ENCODE measurements at regions not wholly inside any gene's neighbourhood (a gene's known extent, or its start where the extent isn't known, plus 50 kb on each side); places are given as distances from the start of the nearest gene placed in this dataset.
"Not testable (repeated sequence)": the region's sequence is repeated elsewhere in the genome, so short reads cannot be mapped to it uniquely, and the experiment has no call there.

GRCh38 chr1:83343767-83344166, 655.2 kb downstream of the TTLL7 start:
- not testable (repeated sequence) for H3K4me1 Mint-ChIP-seq (ENCODE audit: unreplicated experiment); DNase-seq (ENCODE audit: extremely low spot score, unreplicated experiment); H3K27ac Mint-ChIP-seq (ENCODE audit: unreplicated experiment); H3K4me3 Mint-ChIP-seq (ENCODE audit: unreplicated experiment); H3K36me3 Mint-ChIP-seq (ENCODE audit: unreplicated experiment); H3K9me3 Mint-ChIP-seq (ENCODE audit: unreplicated experiment); H3K27me3 Mint-ChIP-seq (ENCODE audit: unreplicated experiment)
- peak; percentile 28 for TF ChIP-seq CTCF (IDR thresholded peaks at IDR 0.05)

- H3K27me3 Mint-ChIP-seq (ENCODE audit: unreplicated experiment); H3K9me3 Mint-ChIP-seq (ENCODE audit: unreplicated experiment); H3K4me3 Mint-ChIP-seq (ENCODE audit: unreplicated experiment); H3K4me1 Mint-ChIP-seq (ENCODE audit: unreplicated experiment); H3K36me3 Mint-ChIP-seq (ENCODE audit: unreplicated experiment); H3K27ac Mint-ChIP-seq (ENCODE audit: unreplicated experiment); DNase-seq (ENCODE audit: extremely low spot score, unreplicated experiment): not testable (repeated sequence)
Observed at GRCh38 chr1:83342995-83343394, 655.9 kb downstream of the TTLL7 start.

- not testable (repeated sequence) for H3K27ac Mint-ChIP-seq (ENCODE audit: unreplicated experiment); H3K4me1 Mint-ChIP-seq (ENCODE audit: unreplicated experiment); H3K4me3 Mint-ChIP-seq (ENCODE audit: unreplicated experiment); DNase-seq (ENCODE audit: extremely low spot score, unreplicated experiment); H3K27me3 Mint-ChIP-seq (ENCODE audit: unreplicated experiment); H3K36me3 Mint-ChIP-seq (ENCODE audit: unreplicated experiment); H3K9me3 Mint-ChIP-seq (ENCODE audit: unreplicated experiment)
Observed at GRCh38 chr1:83332308-83332707, 666.6 kb downstream of the TTLL7 start.

- TF ChIP-seq CTCF (IDR thresholded peaks at IDR 0.05): no peak
- H3K4me1 Mint-ChIP-seq (ENCODE audit: unreplicated experiment): no peaks in the 10 kb centered on the region
- no peak overlapping the region for H3K27ac Mint-ChIP-seq (ENCODE audit: unreplicated experiment)
- no peaks in the 10 kb centered on the region for H3K36me3 Mint-ChIP-seq (ENCODE audit: unreplicated experiment)
- no peak overlapping the region for H3K4me3 Mint-ChIP-seq (ENCODE audit: unreplicated experiment)
- H3K27me3 Mint-ChIP-seq (ENCODE audit: unreplicated experiment): no peaks in the 10 kb centered on the region
- no peak for DNase-seq (ENCODE audit: extremely low spot score, unreplicated experiment)
- peaks cover 3% of the 10 kb centered on the region for H3K9me3 Mint-ChIP-seq (ENCODE audit: unreplicated experiment)
Observed at GRCh38 chr1:83318366-83318765, 680.6 kb downstream of the TTLL7 start.

- H3K27me3 Mint-ChIP-seq (ENCODE audit: unreplicated experiment); H3K36me3 Mint-ChIP-seq (ENCODE audit: unreplicated experiment): not testable (repeated sequence)
Observed at GRCh38 chr1:83315446-83315845, 683.5 kb downstream of the TTLL7 start.

GRCh38 chr1:83310161-83310560, 688.8 kb downstream of the TTLL7 start:
- H3K4me1 Mint-ChIP-seq (ENCODE audit: unreplicated experiment); H3K36me3 Mint-ChIP-seq (ENCODE audit: unreplicated experiment); H3K27ac Mint-ChIP-seq (ENCODE audit: unreplicated experiment); H3K27me3 Mint-ChIP-seq (ENCODE audit: unreplicated experiment); H3K4me3 Mint-ChIP-seq (ENCODE audit: unreplicated experiment); H3K9me3 Mint-ChIP-seq (ENCODE audit: unreplicated experiment); DNase-seq (ENCODE audit: extremely low spot score, unreplicated experiment): not testable (repeated sequence)

More at GRCh38 chr1:83315446-83315845, 683.5 kb downstream of the TTLL7 start:
- not testable (repeated sequence) for H3K27ac Mint-ChIP-seq (ENCODE audit: unreplicated experiment); H3K9me3 Mint-ChIP-seq (ENCODE audit: unreplicated experiment); DNase-seq (ENCODE audit: extremely low spot score, unreplicated experiment); H3K4me1 Mint-ChIP-seq (ENCODE audit: unreplicated experiment); H3K4me3 Mint-ChIP-seq (ENCODE audit: unreplicated experiment)

- not testable (repeated sequence) for H3K4me1 Mint-ChIP-seq (ENCODE audit: unreplicated experiment); H3K27me3 Mint-ChIP-seq (ENCODE audit: unreplicated experiment); H3K36me3 Mint-ChIP-seq (ENCODE audit: unreplicated experiment); H3K4me3 Mint-ChIP-seq (ENCODE audit: unreplicated experiment); DNase-seq (ENCODE audit: extremely low spot score, unreplicated experiment); H3K27ac Mint-ChIP-seq (ENCODE audit: unreplicated experiment); H3K9me3 Mint-ChIP-seq (ENCODE audit: unreplicated experiment)
Observed at GRCh38 chr1:83309035-83309434, 689.9 kb downstream of the TTLL7 start.

- not testable (repeated sequence) for H3K27ac Mint-ChIP-seq (ENCODE audit: unreplicated experiment)
Observed at GRCh38 chr1:83306811-83307210, 692.1 kb downstream of the TTLL7 start.

GRCh38 chr1:83295594-83295993, 703.3 kb downstream of the TTLL7 start:
- H3K4me1 Mint-ChIP-seq (ENCODE audit: unreplicated experiment); H3K36me3 Mint-ChIP-seq (ENCODE audit: unreplicated experiment); H3K9me3 Mint-ChIP-seq (ENCODE audit: unreplicated experiment): not testable (repeated sequence)

More at GRCh38 chr1:83306811-83307210, 692.1 kb downstream of the TTLL7 start:
- DNase-seq (ENCODE audit: extremely low spot score, unreplicated experiment); H3K4me1 Mint-ChIP-seq (ENCODE audit: unreplicated experiment); H3K27me3 Mint-ChIP-seq (ENCODE audit: unreplicated experiment); H3K4me3 Mint-ChIP-seq (ENCODE audit: unreplicated experiment); H3K36me3 Mint-ChIP-seq (ENCODE audit: unreplicated experiment): not testable (repeated sequence)
- H3K9me3 Mint-ChIP-seq (ENCODE audit: unreplicated experiment): peaks cover 10% of the 10 kb centered on the region

GRCh38 chr1:83287391-83287790, 711.5 kb downstream of the TTLL7 start:
- not testable (repeated sequence) for H3K9me3 Mint-ChIP-seq (ENCODE audit: unreplicated experiment); H3K27me3 Mint-ChIP-seq (ENCODE audit: unreplicated experiment); DNase-seq (ENCODE audit: extremely low spot score, unreplicated experiment); H3K4me1 Mint-ChIP-seq (ENCODE audit: unreplicated experiment); H3K27ac Mint-ChIP-seq (ENCODE audit: unreplicated experiment); H3K4me3 Mint-ChIP-seq (ENCODE audit: unreplicated experiment); H3K36me3 Mint-ChIP-seq (ENCODE audit: unreplicated experiment)

More at GRCh38 chr1:83295594-83295993, 703.3 kb downstream of the TTLL7 start:
- not testable (repeated sequence) for H3K4me3 Mint-ChIP-seq (ENCODE audit: unreplicated experiment); DNase-seq (ENCODE audit: extremely low spot score, unreplicated experiment); H3K27ac Mint-ChIP-seq (ENCODE audit: unreplicated experiment); H3K27me3 Mint-ChIP-seq (ENCODE audit: unreplicated experiment)

- H3K4me1 Mint-ChIP-seq (ENCODE audit: unreplicated experiment); H3K27me3 Mint-ChIP-seq (ENCODE audit: unreplicated experiment); H3K9me3 Mint-ChIP-seq (ENCODE audit: unreplicated experiment); DNase-seq (ENCODE audit: extremely low spot score, unreplicated experiment); H3K27ac Mint-ChIP-seq (ENCODE audit: unreplicated experiment); H3K4me3 Mint-ChIP-seq (ENCODE audit: unreplicated experiment); H3K36me3 Mint-ChIP-seq (ENCODE audit: unreplicated experiment): not testable (repeated sequence)
Observed at GRCh38 chr1:83274656-83275055, 724.3 kb downstream of the TTLL7 start.

Data from osteocyte (in vitro differentiated cells).